ENCODE measurements at regions not wholly inside any gene's neighbourhood (a gene's known extent, or its start where the extent isn't known, plus 50 kb on each side); places are given as distances from the start of the nearest gene placed in this dataset.

GRCh38 chr5:2621631-2622030 is 129.8 kb downstream of the IRX2 start:
- peaks cover 64% of the 10 kb centered on the region for H3K27me3 ChIP-seq (ENCODE audit: low read depth)
- no peak overlapping the region for H3K4me3 ChIP-seq
- intact Hi-C loops (cut with micrococcal nuclease) = no loop called here
- H3K4me1 ChIP-seq = no peaks in the 10 kb centered on the region
- TF ChIP-seq, protein P1, sequence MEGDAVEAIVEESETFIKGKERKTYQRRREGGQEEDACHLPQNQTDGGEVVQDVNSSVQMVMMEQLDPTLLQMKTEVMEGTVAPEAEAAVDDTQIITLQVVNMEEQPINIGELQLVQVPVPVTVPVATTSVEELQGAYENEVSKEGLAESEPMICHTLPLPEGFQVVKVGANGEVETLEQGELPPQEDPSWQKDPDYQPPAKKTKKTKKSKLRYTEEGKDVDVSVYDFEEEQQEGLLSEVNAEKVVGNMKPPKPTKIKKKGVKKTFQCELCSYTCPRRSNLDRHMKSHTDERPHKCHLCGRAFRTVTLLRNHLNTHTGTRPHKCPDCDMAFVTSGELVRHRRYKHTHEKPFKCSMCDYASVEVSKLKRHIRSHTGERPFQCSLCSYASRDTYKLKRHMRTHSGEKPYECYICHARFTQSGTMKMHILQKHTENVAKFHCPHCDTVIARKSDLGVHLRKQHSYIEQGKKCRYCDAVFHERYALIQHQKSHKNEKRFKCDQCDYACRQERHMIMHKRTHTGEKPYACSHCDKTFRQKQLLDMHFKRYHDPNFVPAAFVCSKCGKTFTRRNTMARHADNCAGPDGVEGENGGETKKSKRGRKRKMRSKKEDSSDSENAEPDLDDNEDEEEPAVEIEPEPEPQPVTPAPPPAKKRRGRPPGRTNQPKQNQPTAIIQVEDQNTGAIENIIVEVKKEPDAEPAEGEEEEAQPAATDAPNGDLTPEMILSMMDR (IDR thresholded peaks at IDR 0.05; ENCODE audit: borderline replicate concordance) = no peak
- no peaks in the 10 kb centered on the region for H3K36me3 ChIP-seq
- no peak overlapping the region for H3K27ac ChIP-seq (replicated peaks)
- no peak for DNase-seq
- no peaks in the 10 kb centered on the region for H3K9me3 ChIP-seq (replicated peaks)

- intact Hi-C loops (cut with micrococcal nuclease) = no loop called here
- H3K4me3 ChIP-seq = no peak overlapping the region
- TF ChIP-seq, protein P1 (IDR thresholded peaks at IDR 0.05; ENCODE audit: borderline replicate concordance) = no peak
- H3K9me3 ChIP-seq (replicated peaks) = peaks cover 8% of the 10 kb centered on the region
- no peaks in the 10 kb centered on the region for H3K4me1 ChIP-seq
- H3K27ac ChIP-seq (replicated peaks) = no peak overlapping the region
- DNase-seq = no peak
- peaks cover 55% of the 10 kb centered on the region for H3K27me3 ChIP-seq (ENCODE audit: low read depth)
- no peaks in the 10 kb centered on the region for H3K36me3 ChIP-seq
Measured at GRCh38 chr5:2619216-2619615, 132.3 kb downstream of the IRX2 start.

GRCh38 chr5:2617461-2617860 is 134.0 kb downstream of the IRX2 start:
- Histone ChIP-seq H3K36me3 (no peaks in the 10 kb centered on the region), H3K4me3 (no peak overlapping the region), H3K9me3 (replicated peaks) (peaks cover 8% of the 10 kb centered on the region), H3K27ac (replicated peaks) (no peak overlapping the region), H3K4me1 (no peaks in the 10 kb centered on the region), H3K27me3 (ENCODE audit: low read depth) (peaks cover 55% of the 10 kb centered on the region)
- intact Hi-C loops (cut with micrococcal nuclease) = no loop called here
- TF ChIP-seq, protein P1 (IDR thresholded peaks at IDR 0.05; ENCODE audit: borderline replicate concordance) = no peak
- DNase-seq = no peak

DNA sequence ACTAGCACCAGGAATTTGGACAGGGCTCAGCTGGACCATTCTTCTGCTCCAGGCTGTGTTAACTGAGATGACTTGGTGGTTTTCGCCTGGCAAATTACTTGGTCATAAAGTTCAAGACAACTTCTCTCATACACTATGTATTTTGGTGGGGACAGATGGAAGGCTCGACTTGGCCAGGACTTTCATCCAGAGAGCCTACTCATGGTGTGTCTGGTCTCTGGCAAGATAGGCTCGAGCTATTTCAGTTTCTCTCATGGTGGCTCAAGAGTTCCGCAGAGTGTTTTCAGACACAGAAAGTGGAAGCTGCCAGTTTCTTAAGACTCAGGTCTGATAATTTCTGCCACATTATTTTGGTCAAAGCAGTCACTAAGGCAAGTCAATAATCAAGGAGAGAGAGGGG is 135.6 kb downstream of the IRX2 start:
- no peak overlapping the region for H3K4me3 ChIP-seq
- no peaks in the 10 kb centered on the region for H3K4me1 ChIP-seq
- H3K9me3 ChIP-seq (replicated peaks) = peaks cover 8% of the 10 kb centered on the region
- TF ChIP-seq, protein P1 (IDR thresholded peaks at IDR 0.05; ENCODE audit: borderline replicate concordance) = no peak
- no peak for DNase-seq
- H3K36me3 ChIP-seq = no peaks in the 10 kb centered on the region
- peaks cover 52% of the 10 kb centered on the region for H3K27me3 ChIP-seq (ENCODE audit: low read depth)
- intact Hi-C loops (cut with micrococcal nuclease) = no loop called here
- H3K27ac ChIP-seq (replicated peaks) = no peak overlapping the region

DNA sequence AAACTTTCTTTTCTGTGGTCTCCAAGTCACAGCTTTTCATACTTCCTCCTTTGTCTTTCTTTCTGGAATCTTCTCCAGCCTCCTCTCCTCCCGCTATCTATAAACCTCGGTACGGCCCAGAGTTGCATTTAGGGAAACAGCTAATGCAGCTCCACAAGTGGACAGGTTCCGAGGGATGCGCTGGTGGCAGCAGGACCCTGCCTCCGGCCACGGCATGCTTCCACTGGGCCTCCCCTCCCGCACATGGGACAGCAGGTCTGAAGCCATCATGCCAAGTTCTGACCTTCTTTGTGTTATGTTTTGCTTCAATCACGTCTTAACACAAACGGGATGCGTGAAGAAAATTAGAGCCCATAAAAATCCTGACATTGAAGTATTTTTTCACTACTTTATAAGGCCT is 136.9 kb downstream of the IRX2 start:
- no peak overlapping the region for H3K27ac ChIP-seq (replicated peaks)
- H3K9me3 ChIP-seq (replicated peaks) = peaks cover 8% of the 10 kb centered on the region

More for the DNA sequence above, 136.9 kb downstream of the IRX2 start:
- intact Hi-C loops (cut with micrococcal nuclease) = no loop called here
- TF ChIP-seq, protein P1 (IDR thresholded peaks at IDR 0.05; ENCODE audit: borderline replicate concordance) = no peak
- Histone ChIP-seq H3K36me3 (no peaks in the 10 kb centered on the region), H3K4me1 (no peaks in the 10 kb centered on the region), H3K27me3 (ENCODE audit: low read depth) (peaks cover 39% of the 10 kb centered on the region), H3K4me3 (no peak overlapping the region)
- DNase-seq = no peak

Data from left ventricle myocardium inferior (tissue), 1 donor.